Right ventricle myocardium superior (tissue), 1 donor: ENCODE measurements at regions not wholly inside any gene's neighbourhood (a gene's known extent, or its start where the extent isn't known, plus 50 kb on each side); places are given as distances from the start of the nearest gene placed in this dataset.

Experiments
- ATAC-seq: fragments of 200-7000 bp; cut with Tn5 transposase; one replicate; pipeline ENCODE4 v1.9.1; 2020; ENCODE audit warnings: mild to moderate bottlenecking; ENCODE audit not compliant: poor library complexity
- DNase-seq: peaks from one replicate; pipeline ENCODE4 v3.0.0-alpha.2; 2020
- intact Hi-C: fragments of 100-400 bp; cut with DNase I; formaldehyde crosslinking; loops from one replicate; pipeline ENCODE4 v1.11.2; 2022
- donor health status: DM: no; HTN: yes; CAD: no; lungs with severe emphysema.

DNA sequence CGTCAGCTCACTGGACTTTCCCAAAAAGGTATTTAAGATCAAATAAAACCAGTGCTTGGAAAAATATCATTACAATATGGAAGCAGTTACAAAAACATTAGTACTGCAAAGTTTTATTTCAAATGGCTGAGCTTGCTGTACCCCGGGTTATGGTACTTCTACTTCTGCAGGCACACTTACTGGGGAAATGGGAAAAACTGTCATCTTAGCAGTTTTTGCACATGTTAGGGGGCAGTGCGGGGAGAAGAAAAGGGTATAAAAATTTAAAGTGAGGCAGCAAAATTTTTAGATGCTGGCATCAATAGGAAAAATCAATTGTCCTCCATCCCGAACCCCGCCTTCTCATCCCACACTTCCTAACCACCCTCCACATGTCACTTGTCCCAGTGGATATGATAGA is 133.4 kb downstream of the ATG4C start:
- DNase-seq = no peak
- ATAC-seq = no peak
- intact Hi-C loops = no loop called here

DNA sequence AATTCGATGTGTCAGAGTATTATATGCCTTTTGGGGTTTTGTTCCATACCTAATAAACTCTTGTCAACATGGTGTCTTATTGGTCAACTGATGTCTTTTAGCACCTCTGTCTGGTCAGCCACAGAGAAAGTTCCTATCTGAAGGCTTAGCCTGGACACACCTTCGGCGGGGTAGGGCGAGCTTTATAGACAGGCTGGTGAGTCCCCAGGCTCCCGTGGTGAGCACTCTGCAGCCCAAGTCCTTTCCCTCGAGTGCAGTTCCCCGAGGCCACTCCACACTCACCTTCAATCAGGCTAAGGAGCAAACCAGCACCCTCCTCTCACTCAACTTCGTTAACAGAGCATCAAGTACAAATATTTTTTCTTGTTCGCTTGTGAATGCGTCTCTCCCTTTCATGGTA is 133.9 kb downstream of the ATG4C start:
- DNase-seq (no peak), ATAC-seq (no peak)
- intact Hi-C loops = no loop called here

DNA sequence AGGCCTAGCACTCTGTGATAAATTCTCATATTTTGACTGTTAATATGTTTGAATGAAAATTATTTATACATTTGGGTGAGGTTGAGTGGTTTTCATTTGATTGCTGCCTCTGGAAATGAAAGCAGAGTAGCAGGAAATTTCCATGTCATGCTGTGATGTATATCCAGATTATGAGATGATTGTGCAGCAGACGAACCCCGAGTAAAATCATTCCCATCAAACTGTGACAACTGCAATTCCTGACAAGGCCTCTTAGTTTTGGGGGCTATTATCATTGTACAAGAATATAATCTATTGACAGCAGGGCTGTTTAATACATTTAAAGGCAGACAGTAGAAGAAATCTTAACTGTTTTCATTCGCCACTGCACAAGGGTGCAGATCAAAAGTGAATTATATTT is 134.8 kb downstream of the ATG4C start:
- ATAC-seq (no peak), DNase-seq (no peak)
- intact Hi-C loops = no loop called here

DNA sequence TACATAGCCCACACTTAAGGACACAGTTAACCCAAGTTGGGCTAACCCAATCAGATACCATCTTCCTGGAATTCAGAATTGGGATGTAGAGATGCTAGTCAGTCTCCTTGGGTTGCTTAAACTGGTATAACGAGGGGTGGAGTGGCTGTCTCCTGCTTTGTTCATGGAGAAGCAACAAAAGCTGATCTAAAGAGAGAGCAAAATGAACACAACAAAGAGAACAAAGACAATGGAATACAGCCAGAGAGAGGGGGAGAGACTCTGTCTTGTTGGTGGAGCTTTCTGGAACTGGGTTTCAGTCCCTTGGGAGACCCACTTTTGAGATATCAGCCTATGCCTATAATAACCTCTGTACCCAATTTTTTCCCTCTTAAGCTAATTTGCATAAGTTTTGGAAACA is 138.1 kb downstream of the ATG4C start:
- intact Hi-C loops = no loop called here
- ATAC-seq (no peak), DNase-seq (no peak)

DNA sequence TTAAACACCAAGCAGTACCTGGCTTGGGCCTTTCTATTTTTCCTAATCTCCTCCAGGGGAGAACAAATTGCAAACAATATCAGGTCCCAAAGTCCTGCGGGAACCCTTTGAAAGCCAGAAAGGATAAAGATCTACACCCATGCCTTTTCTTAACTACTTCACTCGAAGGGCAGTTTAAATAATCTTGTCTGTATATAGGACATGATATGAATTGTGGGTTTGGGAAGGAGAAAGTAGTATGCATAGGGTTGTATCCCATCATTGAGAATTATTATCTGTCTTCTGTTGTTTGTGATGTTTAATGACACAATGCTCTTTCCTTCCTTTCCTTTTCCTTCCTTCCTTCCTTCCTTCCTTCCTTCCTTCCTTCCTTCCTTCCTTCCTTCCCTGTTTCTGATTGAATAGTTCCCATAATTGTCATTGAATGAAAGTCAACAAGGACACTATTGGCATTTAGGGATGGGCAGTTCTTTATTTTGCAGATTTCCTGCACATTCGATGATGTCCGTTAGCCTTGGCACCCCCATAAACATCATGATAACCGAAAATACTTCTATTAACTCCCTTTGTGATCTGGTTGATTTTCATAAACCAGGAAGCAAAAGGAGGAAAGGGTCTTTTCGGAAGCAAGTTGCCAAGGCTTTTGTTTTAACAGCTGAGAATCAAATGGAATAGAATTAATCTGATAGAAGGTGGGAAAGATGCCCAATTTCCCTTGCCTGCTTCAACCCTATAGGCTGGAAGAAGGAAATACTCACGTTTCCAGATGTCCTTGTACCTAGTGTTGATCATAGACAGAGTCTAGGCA is 141.3 kb downstream of the ATG4C start:
- intact Hi-C loops = no loop called here
- ATAC-seq (no peak), DNase-seq (no peak)

DNA sequence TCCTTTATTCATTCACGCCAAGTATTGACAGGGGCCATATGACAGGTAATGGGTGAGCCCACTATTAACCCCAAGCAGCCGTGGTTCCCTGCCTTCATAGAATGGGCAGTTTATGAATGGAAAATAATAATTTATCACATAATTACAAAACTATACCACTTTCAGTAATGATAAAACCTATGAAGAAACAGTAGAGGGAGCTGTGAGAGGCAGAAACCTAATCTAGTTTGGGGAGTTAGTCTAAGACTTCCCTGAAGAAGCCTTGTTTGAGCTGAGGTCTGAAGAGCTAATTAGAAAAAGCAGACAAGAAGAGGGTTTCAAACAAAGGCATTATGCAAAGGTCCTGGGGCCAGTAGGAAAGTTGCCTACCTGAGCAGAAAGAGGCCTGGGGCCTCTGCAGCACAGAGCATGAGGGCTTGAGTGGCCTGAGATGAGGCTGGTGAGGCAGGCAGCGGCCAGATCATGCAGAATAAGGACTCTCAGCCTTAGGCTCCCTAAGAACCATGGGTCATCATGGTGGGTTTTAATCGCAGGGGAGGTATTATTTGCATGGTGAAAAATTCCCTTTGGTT is 142.8 kb downstream of the ATG4C start:
- intact Hi-C loops = no loop called here
- no peak for DNase-seq
- ATAC-seq = no peak

DNA sequence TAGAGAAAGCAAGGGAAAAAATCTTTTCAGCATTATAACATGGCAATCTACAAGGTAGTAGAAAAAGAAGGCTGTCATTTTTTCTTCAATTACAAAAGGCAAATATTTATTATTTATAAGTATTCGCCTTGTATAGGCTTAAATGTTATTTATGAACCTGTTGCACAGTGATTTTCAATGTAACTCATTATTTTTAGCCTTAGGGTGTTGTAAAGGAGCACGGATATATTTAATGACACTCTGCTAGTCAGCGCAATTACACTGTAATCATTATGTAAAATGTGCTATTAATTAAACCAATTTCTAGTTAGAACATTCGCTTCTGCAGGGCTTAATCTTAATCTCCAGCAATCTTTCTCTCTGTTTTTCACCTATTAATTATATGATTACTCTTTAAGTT is 145.0 kb downstream of the ATG4C start:
- intact Hi-C loops = no loop called here
- ATAC-seq (no peak), DNase-seq (no peak)

DNA sequence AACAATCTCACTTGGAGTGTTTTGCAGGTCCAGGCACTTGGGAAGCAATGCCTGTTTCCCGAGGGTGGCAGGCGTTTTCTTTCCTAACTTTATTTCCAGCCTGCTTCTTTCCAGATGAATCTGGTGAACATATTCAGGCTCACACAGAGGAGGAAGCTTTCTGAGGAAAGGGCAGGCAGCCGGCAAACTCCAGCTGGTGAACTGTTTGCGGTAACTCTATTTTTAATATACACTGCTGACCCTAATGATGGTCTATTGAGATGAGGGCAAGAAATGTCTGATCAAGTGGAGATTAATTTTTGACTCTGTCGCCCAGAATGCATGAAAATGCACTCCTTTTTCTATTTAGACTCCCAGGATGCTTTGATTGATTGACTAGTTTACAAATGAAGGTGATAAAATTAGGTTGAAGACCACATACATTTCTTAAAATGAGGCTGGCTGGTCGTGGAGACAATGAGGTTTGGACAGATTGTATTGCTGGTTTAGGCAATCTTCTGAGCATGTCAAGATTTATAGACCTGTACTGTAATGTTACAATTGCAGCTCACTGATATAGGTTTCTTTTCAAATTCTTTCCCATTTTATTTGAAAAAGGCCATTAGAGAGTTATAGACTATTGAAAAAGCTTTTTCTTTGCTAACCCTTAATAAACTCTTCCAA is 153.8 kb downstream of the ATG4C start:
- intact Hi-C loops = no loop called here
- DNase-seq (no peak), ATAC-seq (no peak)

DNA sequence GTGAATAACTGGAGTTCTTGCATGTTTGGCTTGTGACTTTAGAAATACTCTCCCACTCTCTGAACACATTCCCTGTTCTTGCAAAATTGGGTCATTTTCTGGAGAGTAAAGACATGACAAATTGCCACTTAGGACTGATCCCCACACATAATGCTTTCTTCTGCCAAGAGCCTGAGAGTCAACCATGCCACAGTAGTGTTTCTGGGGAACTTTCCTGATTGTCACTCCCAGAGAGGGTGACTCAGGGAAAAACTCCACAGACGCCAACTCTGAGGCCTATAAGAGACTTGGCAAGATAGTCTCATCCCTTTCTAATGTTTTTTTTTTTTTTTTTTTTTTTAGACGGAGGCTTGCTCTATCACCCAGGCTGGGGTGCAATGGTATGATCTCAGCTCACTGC is 157.8 kb downstream of the ATG4C start:
- ATAC-seq (no peak), DNase-seq (no peak)
- intact Hi-C loops = no loop called here

DNA sequence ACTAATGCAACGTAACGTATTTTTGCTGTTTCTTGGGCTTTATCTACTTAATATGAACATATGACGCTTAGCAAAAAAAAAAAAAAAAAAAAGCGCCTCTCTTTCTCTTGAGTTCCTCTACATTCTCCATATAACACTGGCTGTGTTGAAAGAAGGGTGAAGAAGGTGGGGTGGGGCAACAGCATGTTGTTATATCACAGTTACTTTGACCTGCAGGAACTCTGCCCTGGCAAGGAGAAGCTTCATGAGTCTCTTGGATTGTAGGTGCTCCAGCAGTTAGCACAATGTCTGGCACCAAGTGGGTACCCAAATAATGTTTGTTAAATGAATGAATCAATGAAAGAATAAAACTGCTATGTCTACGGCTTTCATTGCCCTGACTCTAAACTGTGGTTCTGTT is 162.6 kb downstream of the ATG4C start:
- DNase-seq = no peak
- ATAC-seq = no peak
- intact Hi-C loops = no loop called here

DNA sequence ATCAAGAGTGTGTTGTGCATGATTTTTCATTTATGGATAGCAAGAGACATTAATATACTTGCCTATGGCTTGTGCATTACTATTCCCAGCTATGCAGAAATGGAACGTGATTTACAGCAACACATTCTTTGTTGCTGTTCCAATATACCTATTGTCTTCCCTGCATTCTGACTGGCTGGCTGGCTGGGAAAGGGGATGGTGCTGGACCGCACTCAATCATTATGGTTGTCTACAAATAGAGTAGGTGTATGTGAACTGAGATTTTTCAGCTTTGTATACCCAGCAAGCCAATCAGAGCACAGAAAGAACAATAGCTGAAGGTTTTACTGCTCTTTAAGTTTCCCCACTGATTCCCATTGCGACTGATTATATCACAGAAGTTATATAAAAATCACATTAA is 167.5 kb downstream of the ATG4C start:
- DNase-seq (no peak), ATAC-seq (no peak)
- intact Hi-C loops = no loop called here

DNA sequence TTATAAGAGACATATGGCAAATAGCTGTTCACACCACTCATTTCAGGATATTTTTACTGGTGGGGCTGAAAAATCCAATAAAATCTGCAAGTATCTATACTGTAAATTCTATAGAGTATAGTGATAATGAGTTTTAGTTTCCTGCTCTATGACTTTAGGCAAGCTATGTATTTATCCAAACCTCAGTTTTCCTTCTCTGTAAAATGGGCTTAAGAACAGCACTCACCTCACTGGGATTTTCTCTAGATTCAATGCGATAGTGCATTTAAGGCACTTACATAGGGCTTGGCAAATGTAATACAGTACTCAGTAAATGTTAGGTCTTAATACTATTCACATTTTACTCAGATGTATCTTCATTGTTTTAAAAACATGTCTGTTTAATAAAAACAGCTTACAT is 168.7 kb downstream of the ATG4C start:
- ATAC-seq = no peak
- intact Hi-C loops = no loop called here

DNA sequence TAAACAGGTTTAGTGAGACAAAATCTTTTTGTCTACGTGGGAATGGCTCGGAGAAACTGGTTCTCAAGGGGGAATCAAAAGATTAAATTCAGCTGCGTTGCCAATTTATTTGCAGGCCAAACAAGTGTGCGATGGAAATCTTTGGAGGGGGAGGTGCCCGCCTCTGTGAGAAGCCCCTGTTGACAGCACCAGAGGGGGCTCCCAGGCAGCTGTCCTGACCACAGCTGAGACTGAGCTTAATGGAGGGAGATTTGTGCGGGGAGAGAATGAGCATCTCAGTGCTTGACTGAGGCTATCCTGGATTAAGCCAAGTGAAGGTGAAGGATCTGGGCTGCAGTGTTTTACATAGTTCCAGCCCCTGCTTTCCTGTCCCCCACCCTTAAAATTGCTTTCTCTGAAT is 169.7 kb downstream of the ATG4C start:
- DNase-seq = no peak
- no peak for ATAC-seq
- intact Hi-C loops = no loop called here

More for the DNA sequence above, 168.7 kb downstream of the ATG4C start:
- no peak for DNase-seq

DNA sequence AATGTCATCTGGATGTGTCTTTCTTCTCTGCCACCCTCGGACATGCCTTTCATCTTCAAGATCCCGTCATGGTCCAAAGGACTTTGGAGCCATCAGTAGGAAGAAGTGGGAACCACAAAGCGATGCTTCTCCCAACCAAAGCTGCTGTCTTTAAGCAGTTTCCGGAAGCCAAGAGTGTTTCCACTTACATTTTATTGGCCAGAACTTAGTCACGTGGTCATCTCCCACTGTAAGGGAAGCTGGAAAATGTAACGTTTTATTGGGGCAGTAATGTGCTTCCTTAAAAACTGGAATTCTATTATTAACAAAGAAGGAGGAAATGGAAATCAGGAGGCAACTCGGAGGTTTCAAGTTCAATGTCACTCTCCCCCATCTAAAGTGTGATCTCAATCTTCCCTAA is 170.8 kb downstream of the ATG4C start:
- no peak for DNase-seq
- intact Hi-C loops = no loop called here
- ATAC-seq = no peak

DNA sequence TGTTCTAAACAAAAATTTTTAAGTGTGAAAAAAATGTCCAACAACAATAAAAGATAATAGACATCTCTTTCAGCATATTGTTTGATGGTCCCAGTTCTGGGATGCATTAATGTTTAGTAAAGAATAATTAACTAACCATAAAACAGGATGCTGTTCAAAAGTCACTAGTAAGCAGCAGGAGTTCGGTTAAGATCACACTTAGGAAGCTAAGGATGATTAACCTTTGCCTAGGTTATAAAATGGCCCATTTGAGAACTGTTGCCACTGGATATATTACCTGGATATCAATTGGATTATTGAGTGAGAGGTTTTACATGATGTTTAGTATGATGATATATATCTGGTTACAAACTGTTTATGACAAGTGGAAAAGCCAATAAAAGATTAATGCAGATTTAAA is 171.7 kb downstream of the ATG4C start:
- DNase-seq (no peak), ATAC-seq (no peak)
- intact Hi-C loops = no loop called here

DNA sequence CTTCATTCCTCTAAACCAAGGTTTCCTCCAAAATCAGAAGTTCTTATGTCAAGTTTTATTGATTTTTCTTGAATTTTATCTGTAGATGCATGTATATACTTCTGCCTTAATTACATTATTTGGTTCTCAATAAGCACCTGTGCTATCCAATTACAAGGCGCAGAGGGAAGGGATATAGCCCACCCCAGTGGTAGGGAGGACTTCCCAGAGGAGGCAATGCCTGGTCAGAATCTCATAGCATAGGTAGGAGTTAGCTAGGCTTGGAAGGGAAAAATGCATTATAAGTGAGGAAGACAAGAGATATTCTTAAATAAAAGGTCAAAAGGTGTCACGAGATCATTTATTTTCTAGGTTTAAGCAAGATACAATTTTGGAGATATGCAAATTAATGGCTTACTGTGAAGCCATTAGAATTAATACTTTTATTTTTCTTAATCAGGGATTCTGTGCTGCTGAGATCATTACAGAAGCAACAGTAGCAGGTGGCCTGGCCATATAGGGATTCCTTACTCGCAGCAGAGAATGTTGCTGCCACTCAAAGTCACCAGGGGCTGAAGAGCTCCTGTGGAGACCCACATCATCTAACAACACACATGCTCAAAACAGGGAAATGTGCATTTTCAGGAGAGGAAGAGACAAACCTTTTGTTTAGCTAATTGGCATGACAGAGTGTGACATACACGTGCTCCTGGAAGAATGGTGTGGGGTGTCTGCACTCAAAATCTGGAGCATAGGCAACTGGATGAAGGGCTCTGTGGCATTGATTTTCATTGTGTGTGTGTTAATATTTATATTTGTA is 178.3 kb downstream of the ATG4C start:
- ATAC-seq (no peak), DNase-seq (no peak)
- intact Hi-C loops = no loop called here

DNA sequence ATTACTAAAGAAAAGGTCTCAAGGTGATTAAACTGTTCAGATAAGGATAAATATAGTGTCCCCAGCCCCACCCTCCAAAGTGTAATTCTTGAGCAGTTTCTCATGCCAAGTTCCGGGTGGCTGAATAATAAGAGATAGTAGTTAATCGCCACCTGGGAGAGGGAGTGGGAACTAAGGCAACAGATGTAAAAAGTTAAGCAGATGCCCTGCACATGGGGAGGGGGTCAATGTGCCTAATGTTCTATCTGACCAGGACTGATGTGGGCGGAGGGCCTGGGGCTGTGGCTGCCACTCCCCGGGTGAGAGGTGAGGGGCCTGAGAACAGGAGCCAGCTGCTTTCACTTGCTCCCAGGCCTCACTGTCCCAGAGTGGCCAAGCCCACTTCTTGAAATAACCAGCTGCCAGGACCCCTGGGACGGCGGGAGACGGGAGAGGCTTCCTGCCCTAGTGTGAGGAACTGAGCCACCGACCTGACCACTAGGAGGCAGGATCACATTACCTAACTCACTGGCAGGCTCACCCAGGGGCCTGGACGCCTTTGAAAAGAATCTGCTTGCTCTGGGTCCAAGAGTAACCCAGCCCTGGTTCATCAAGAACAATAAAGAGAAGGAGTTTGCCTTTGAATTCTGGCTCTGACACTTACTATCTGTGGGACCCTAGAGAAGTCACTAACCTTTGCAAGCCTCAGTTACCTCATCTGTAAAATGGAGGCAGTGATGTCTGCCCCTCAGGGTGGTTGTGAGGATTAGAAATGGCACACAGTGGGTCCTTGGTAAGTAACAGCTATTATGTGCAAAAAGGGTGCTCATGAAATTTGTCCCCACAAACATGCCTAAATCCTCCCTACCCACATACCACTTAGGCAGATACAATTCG is 179.2 kb downstream of the ATG4C start:
- DNase-seq = peak; percentile 51
- no peak for ATAC-seq
- intact Hi-C loops = no loop called here

DNA sequence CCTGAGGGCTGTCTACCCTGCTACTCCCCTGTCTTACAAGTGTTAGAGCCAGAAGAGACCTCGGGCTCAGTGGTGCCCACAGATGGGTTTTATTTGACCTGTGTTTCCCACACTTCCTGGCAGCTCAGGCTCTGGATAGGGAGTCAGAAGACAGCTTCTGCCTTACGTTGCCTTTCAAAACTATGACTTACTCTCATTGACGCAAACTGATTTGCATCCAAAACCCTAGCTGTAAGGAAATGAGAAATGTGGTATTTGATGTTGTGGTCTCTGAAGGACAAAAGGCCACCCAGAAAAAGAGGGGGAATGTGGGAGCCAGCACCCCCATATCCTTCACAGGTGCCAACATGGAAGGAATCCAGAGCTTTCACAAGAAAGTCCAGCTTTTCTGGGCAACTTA is 180.2 kb downstream of the ATG4C start:
- ATAC-seq (no peak), DNase-seq (no peak)
- intact Hi-C loops = no loop called here

DNA sequence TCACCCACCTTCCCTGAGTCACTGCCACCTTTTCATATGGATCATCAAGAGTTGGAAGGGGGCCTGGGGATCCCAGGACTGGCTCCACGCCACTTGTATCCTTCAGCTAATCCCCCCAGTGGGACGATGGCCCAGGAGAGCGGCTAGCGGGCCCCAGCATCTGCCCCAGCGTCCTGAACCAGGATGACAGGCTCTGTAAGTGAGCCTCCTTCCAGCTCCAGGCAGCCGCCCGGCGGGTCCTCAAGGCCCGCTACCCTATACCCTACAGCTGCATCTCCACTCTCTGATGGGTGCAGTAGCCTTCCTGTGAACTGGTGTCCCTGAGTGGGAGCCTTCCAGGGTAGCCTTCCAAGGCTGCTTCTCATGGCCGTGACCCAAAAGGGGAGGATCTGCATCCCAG is 183.1 kb downstream of the ATG4C start:
- intact Hi-C loops = no loop called here
- DNase-seq (no peak), ATAC-seq (no peak)
